Mucosa of descending colon (tissue), 3 donors: ENCODE measurements at regions not wholly inside any gene's neighbourhood (a gene's known extent, or its start where the extent isn't known, plus 50 kb on each side); places are given as distances from the start of the nearest gene placed in this dataset.

ENCODE experiments used
- ATAC-seq: fragments of 200-7000 bp; cut with Tn5 transposase; one replicate; pipeline ENCODE4 v1.9.1; 2020; ENCODE audit warnings: mild to moderate bottlenecking, moderate library complexity
- DNase-seq, 3 donors: peaks; one replicate each; pipeline ENCODE4 v3.0.0-alpha.2; 2020
- H3K36me3 ChIP-seq: fragments of 200-600 bp; one replicate; pipeline ENCODE4 v1.8.0; 2021; ENCODE audit warnings: low read depth, mild to moderate bottlenecking
- H3K4me1 ChIP-seq: fragments of 200-600 bp; one replicate; pipeline ENCODE4 v1.8.0; 2021; ENCODE audit warnings: low read depth, mild to moderate bottlenecking
- H3K4me3 ChIP-seq: fragments of 200-600 bp; one replicate; pipeline ENCODE4 v1.8.0; 2021; ENCODE audit warnings: mild to moderate bottlenecking
- H3K9me3 ChIP-seq: fragments of 200-600 bp; one replicate; pipeline ENCODE4 v1.8.0; 2021; ENCODE audit warnings: mild to moderate bottlenecking
- intact Hi-C, 2 donors: fragments of 100-400 bp; cut with DNase I in 1 of 2; cut with micrococcal nuclease in 1 of 2; formaldehyde crosslinking; loops; one replicate each; pipeline versions ENCODE4 v1.11.0 to v1.11.1; 2022; cut with DNase I, micrococcal nuclease
- TF ChIP-seq, protein P1 (sequence below): fragments of 200-600 bp; IDR thresholded peaks from one replicate; pipeline ENCODE4 v1.8.0; 2022; ENCODE audit warnings: antibody characterized with exemption, mild to moderate bottlenecking
- donor health status: DM: no; HTN: no; CAD: no; lungs with moderate emphysema.
- donor health status: DM: no; HTN: no; CAD: no.
- donor health status: DM: no; HTN: yes; CAD: no.

DNA sequence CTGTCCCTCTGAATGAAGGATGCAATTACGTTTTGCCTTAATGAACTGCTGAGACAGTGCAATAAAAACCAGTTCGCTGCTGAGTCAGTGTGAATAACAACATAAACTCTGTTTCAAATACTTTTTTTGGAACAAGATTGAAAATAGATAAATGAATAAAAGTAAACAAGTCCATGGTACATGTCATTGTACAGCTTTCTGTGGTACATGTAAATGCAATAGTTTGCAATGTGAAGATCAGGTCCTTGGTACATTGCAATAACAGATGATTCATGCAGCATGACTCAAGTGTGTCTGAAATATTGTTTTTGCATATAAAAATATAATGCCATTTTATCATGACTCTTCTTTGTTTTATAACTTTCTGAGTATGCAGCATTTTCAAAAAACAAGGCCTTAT, 193.4 kb upstream of the PACRGL start:
- no peaks in the 10 kb centered on the region for H3K9me3 ChIP-seq
- TF ChIP-seq, protein P1, sequence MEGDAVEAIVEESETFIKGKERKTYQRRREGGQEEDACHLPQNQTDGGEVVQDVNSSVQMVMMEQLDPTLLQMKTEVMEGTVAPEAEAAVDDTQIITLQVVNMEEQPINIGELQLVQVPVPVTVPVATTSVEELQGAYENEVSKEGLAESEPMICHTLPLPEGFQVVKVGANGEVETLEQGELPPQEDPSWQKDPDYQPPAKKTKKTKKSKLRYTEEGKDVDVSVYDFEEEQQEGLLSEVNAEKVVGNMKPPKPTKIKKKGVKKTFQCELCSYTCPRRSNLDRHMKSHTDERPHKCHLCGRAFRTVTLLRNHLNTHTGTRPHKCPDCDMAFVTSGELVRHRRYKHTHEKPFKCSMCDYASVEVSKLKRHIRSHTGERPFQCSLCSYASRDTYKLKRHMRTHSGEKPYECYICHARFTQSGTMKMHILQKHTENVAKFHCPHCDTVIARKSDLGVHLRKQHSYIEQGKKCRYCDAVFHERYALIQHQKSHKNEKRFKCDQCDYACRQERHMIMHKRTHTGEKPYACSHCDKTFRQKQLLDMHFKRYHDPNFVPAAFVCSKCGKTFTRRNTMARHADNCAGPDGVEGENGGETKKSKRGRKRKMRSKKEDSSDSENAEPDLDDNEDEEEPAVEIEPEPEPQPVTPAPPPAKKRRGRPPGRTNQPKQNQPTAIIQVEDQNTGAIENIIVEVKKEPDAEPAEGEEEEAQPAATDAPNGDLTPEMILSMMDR = no peak
- intact Hi-C loops = no loop called here
- no peak overlapping the region for H3K4me3 ChIP-seq
- ATAC-seq (no peak), DNase-seq (no peak)
- no peaks in the 10 kb centered on the region for H3K36me3 ChIP-seq
- no peaks in the 10 kb centered on the region for H3K4me1 ChIP-seq

DNA sequence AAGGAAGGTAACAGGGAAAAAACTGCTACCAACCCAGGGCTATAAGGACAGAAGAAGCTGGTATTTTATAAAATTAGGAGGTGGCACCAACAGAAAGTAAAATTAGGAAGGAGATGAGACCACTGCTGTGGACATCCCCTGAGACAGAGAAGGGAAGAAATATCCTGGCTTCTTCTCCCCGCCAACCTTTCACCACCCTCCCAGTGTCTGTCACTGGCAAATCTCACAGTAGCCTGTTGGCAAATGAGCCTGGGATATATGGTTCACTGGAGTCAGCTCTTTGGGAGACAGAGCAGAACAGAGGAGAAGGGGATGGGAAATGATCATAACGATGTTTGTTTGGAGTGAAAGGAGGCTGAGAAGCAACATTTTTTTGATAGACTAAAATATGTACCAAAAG, 190.9 kb upstream of the PACRGL start:
- Histone ChIP-seq H3K36me3 (no peaks in the 10 kb centered on the region), H3K9me3 (no peaks in the 10 kb centered on the region), H3K4me1 (no peaks in the 10 kb centered on the region), H3K4me3 (no peak overlapping the region)
- intact Hi-C loops = no loop called here
- TF ChIP-seq, protein P1 = no peak
- ATAC-seq (no peak), DNase-seq (no peak)

DNA sequence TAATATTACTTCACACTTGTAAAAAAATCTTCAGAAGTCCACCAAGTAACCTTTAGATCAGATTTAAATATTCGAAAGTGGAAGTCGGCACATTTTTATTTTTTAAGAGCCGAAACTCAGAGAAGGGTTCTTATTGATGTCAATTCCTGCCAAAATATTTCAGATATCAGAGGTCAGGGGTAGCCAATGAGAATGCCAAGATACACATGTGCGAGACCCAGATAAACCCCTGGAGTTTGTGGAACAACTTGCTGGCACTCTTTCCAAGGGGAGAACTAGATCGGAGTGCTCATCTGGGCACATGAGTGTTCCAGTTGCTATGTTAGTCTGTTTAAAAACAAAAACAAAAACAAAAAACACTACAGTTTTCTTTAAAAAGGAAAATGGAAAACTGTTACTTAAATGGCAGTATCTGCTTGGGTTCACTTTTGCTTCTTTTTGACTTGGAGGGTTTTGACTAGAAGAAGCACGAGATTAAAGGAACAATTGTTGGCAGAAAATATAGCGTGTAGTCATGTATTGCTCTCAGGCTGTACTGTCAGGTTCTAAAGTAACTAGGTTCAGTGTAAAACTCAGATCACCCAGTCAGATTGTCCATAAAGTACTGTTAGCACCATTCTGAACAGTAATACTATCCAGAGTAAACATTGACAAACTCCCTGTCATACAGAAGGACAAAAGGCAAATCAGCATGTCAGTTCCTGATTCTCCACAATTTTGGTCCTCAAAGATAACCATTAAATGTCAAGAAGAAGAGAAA, 188.0 kb upstream of the PACRGL start:
- DNase-seq (no peak), ATAC-seq (peak; percentile 37)
- TF ChIP-seq, protein P1 = no peak
- no peaks in the 10 kb centered on the region for H3K4me1 ChIP-seq
- H3K9me3 ChIP-seq = no peaks in the 10 kb centered on the region
- intact Hi-C loops = no loop called here
- H3K36me3 ChIP-seq = no peaks in the 10 kb centered on the region
- no peak overlapping the region for H3K4me3 ChIP-seq

DNA sequence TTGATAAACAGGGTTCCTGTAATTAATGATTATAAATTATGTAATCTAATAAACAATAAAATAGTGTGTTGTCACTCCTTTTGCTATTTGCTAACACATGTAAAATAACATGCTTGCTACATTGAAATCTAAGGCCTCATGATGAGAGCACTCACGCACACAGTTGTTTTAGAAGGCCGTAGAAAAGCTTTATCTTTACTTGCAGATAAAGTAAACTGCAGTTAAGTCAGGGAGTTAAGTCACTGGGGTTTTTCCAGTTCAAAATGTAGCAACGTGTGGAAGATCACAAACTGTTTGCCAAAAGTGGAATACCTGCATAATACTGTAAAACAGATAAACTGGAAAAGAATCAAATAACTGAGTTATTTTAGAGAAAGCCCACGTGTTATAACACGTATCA, 187.3 kb upstream of the PACRGL start:
- ATAC-seq = no peak
- H3K36me3 ChIP-seq = no peaks in the 10 kb centered on the region
- no peaks in the 10 kb centered on the region for H3K4me1 ChIP-seq
- intact Hi-C loops = no loop called here
- no peaks in the 10 kb centered on the region for H3K9me3 ChIP-seq
- TF ChIP-seq, protein P1 = no peak
- DNase-seq = no peak
- no peak overlapping the region for H3K4me3 ChIP-seq

DNA sequence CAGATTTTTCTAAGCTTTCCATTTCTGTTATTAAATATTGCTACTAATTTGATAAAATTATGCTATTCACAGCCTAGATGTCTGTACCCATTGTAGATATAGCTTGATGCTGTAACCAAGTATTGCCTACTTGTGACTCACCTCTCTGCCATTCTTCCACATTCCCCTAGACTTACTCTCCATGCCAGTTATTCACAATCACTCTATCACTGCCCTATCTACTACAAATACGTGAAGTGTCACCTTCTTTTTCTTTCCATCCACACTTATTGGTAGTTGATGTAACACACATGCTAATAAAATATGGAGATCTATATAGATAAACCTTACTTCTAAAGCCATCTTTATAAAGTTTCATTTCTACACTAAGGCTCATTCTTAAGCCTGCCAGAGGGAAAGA, 179.4 kb upstream of the PACRGL start:
- ATAC-seq (no peak), DNase-seq (no peak)
- no peaks in the 10 kb centered on the region for H3K4me1 ChIP-seq
- intact Hi-C loops = no loop called here
- TF ChIP-seq, protein P1 = no peak
- no peaks in the 10 kb centered on the region for H3K9me3 ChIP-seq
- H3K36me3 ChIP-seq = no peaks in the 10 kb centered on the region
- no peak overlapping the region for H3K4me3 ChIP-seq

DNA sequence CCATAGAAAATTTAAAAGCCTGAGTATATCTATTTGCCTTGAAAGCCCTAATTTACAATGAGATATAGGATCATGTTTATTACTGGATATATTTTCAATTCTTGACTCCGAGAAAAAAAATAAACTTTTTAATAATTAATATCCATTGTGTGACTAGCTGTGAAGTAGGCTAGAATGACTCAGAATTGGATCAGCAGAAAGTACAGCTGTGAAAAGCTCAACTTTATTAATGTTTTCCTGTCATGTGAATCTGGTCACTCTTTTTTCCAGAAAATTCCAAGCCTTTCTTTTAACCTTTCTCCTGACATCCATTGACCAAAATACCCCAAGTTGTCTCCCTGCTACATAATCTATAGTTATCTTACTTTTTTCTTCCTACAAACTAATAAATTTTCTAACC, 171.8 kb upstream of the PACRGL start:
- DNase-seq (no peak), ATAC-seq (no peak)
- no peak overlapping the region for H3K4me3 ChIP-seq
- no peaks in the 10 kb centered on the region for H3K9me3 ChIP-seq
- H3K36me3 ChIP-seq = no peaks in the 10 kb centered on the region
- intact Hi-C loops = no loop called here
- no peaks in the 10 kb centered on the region for H3K4me1 ChIP-seq
- TF ChIP-seq, protein P1 = no peak
